ENCODE measurements at regions not wholly inside any gene's neighbourhood (a gene's known extent, or its start where the extent isn't known, plus 50 kb on each side); places are given as distances from the start of the nearest gene placed in this dataset.
"Not testable (repeated sequence)": the region's sequence is repeated elsewhere in the genome, so short reads cannot be mapped to it uniquely, and the experiment has no call there.

- DNase-seq (ENCODE audit: low read depth), result no peak
Measured at GRCh38 chr6:68159433-68159832, 475.6 kb upstream of the ADGRB3 start.

DNA sequence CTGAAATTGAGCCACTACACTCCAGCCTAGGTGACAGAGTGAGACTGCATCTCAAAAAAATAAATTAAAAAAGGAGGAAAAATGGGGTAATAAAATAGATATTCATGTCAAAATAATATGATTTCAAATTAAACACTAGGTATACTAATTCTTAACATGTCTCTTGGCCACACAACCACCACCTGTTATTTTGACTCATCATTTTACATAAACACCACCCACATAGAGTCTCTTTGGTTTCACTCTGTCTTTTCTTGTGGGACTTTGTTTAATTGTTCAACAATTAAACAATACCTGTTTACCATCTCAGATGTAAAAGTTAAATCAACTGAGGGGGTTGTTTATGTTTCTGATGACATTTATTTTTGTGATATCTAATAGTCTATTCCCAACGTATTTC is 476.8 kb upstream of the ADGRB3 start:
- peak; percentile 6 for DNase-seq (ENCODE audit: low read depth)

DNA sequence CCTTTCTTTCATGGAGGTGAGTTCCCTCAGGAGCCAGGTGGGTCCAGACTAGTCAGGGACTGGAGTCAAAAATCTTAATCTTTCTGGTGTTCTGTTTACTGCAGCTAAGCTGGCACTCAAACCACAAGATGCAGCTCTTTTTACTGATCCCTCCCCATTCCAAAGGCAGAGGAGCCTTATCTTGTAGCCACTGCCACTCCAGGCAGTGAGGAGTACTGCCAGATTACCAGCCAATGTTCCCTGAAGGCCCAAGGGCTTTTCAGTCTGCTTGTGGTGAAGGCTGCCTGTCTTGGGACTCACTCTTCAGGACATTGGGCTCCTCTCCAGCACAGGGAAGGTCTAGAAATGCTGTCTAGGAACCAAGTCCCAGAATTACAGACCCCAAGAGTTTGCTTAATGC is 490.4 kb upstream of the ADGRB3 start:
- DNase-seq (ENCODE audit: low read depth), result no peak

GRCh38 chr6:68141190-68141589 is 493.9 kb upstream of the ADGRB3 start:
- no peak for DNase-seq (ENCODE audit: low read depth)

DNA sequence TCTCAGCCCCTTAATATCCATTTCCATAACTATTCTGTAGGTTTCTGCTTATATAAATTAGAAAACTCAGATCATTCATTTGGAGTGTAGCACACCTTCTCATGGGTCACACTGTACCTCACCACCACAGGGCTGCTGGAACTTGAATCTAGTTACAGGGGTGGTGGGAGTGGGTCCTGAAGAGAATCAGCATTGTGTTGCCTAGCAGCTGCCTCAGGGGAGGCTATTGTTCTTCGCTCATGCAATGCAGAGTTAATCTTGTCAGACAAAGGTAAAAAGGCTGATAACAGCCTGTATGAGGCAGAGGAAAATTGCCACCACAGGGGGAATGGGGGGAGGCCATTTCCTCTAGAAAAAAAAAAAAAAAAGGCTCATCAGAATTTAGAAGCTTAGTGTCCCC is 496.0 kb upstream of the ADGRB3 start:
- no peak for DNase-seq (ENCODE audit: low read depth)

DNA sequence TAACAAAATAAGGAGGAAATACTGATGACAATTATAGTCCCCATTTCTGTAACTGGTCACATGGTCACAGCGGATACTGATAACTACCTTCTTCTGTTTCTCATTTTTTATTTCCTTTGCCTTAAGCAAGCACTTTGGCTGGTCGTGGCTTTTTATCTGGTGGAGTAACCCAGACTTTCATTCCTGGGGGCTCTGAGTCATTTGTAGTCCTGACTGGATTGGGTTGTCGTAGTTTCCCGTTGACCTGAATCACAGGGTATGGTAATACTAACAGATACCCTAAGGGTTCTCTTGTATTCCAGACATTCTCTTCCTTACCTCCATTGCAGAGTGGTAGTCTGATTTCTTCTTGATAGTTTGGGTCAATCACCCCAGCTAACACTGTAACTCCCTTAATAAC is 500.3 kb upstream of the ADGRB3 start:
- DNase-seq (ENCODE audit: low read depth), result no peak

DNA sequence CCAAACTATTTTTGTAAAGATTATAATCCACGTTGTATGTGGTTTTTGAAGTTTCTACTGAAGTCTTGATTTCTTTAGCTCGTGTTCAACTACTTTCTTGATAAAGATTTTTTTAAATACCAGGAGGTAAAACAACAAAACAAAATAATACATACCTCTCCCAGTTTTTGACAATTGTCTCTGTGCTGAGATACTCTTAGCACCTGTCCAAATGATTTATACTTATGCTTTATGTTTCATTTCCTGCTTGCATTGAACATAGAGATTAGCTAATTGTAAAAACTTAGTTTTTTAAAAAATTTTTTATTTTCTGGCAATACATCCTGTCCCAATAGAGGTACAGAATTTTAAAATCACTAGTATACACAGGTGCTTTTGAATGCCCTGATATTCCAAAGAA is 506.9 kb upstream of the ADGRB3 start:
- no peak for DNase-seq (ENCODE audit: low read depth)

DNA sequence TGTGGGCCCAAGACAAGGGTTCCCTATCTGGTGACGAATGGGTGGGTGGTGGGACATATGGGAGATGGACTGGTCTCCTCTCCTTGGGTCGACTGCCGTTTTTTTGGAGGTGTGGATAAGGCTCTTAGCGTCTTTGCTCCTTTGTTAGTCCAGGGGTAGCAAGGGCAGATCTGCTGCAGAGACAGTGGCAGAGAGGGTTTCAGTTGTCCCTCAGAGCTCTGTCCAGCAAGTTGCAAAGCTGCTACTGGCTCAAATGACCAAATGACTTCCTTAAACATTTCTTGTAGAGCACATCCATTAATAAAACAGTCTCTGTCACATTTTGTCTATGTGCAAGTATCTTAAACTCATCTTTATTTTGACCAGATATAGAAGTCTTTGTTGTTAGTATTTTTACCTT is 508.0 kb upstream of the ADGRB3 start:
- no peak for DNase-seq (ENCODE audit: low read depth)

- DNase-seq (ENCODE audit: low read depth), result no peak
Measured at GRCh38 chr6:68126089-68126749, 508.9 kb upstream of the ADGRB3 start.

DNA sequence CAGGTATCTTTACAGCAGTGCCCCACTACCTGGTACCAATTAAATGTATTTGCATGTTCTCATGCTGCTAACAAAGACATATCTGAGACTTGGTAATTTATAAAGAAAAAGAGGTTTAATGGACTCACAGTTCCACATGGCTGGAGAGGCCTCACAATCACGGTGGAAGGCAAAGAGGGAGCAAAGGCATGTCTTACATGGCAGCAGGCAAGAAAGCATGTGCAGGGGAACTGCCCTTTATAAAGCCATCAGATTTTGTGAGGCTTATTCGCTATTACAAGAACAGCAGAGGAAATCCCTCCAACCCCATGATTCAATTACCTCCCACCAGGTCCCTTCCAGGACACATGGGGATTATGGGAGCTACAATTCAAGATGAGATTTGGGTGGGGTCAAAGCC is 512.1 kb upstream of the ADGRB3 start:
- DNase-seq (ENCODE audit: low read depth), result not testable (repeated sequence)

DNA sequence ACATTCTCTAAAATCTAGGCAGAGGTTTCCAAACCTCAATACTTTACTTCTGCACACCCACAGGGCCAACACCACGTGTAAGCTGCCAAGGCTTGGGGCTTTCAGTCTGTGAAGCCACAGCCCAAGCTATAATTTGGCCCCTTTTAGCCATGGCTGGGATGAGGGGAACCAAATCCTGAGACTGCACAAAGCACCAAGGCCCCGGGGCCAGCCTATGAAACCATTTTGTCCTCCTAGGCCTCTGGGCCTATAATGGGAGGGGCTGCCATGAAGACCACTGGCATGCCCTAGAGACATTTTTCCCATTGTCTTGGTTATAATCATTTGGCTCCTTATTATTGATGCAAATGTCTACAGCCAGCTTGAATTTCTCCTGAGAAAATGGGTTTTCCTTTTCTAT is 513.0 kb upstream of the ADGRB3 start:
- DNase-seq (ENCODE audit: low read depth), result no peak

GRCh38 chr6:68120954-68121353 is 514.1 kb upstream of the ADGRB3 start:
- not testable (repeated sequence) for DNase-seq (ENCODE audit: low read depth)

DNA sequence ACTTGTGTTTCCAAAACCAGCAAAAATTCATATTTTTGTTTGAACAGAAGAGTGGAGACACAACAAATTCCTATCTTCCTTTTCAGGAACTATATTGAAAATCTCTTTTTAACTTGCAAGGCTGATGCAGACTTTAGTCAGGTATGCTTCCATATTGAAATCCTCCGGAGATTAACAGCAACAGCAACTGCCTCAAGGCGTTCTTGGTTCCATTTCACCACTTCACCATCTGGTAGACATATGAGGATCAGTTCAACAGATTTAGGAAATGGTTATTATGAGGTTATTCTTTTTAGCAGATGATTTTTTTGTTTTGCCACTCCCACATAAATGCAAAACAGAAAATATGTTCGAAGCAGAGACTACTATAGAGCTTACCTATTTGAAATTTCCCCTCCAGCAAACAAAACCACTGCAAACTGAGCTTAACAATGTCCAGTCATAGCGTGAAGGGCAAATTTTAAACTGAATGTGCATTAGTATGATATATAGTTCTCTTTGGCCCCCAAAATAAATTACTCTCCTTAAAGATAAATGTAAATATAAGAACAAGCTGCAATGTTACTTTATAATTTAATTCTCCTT is 520.5 kb upstream of the ADGRB3 start:
- DNase-seq (ENCODE audit: low read depth), result no peak

DNA sequence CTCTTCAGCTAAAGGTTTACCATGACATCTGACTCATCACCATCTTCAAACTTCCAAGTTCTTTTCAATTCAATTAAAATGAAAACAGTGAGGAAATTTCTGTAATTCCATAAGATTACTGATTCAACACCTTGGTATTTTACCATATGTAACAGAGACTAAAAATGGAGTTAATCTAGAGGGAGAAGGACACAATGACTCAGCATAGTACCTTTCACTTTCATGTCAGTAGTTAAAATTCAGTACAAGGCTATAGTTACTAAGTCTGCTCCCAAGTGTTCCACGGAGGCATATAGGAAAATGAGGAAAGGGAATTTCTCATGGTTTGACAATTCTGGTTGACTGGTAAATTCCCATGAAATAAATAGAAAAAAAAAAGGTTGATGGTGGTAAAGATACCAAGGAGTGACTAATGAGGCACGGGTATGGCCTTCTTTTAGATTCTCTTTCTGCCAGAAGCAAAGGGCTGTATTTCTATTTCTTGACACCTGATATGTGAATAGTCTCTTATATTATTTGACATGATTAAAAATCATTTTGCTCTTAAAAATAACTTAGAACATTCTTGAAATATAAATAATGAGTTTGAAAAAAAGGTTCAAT is 526.7 kb upstream of the ADGRB3 start:
- DNase-seq (ENCODE audit: low read depth), result no peak

DNA sequence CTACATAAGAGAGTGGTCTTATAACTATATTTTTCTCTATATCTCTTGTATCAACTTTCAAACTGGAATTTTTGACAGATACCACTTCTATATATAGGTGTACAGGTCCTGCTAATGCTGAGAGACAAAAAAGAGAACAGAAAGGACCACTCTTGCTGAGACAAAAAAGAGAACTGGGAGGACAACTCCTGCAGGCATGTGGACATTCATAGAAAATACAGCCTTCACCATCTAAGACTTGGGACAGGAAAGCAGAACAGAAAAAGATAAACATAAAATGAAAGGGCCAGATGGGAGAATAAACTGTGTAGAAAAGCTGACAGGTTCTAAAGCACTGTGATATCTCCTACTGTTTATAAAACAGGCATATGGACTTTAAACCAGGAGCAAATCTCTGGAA is 541.0 kb upstream of the ADGRB3 start:
- DNase-seq (ENCODE audit: low read depth), result no peak

- peak; percentile 49 for DNase-seq (ENCODE audit: low read depth)
Measured at GRCh38 chr6:68087399-68088133, 547.5 kb upstream of the ADGRB3 start.

GRCh38 chr6:68086199-68086598 is 548.9 kb upstream of the ADGRB3 start:
- DNase-seq (ENCODE audit: low read depth), result no peak

DNA sequence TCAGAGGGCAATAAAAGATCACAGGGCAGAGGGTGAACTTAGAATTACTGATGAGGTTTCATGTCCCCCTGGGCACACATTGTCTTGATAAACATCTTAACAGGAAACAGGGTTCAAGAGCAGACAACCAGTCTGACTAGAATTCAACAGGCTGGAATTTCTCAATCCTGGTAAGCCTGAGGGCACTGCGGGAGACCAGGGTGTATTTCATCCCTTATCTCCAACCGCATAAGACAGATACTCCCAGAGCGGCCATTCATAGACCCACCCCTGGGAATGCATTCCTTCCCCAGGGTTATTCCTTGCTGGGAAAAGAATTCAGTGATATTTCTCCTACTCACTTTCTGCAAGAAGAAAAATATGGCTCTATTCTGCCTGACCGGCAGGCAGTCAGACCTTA is 549.5 kb upstream of the ADGRB3 start:
- not testable (repeated sequence) for DNase-seq (ENCODE audit: low read depth)

GRCh38 chr6:68082086-68082485 is 553.0 kb upstream of the ADGRB3 start:
- DNase-seq (ENCODE audit: low read depth), result peak; percentile 14

DNA sequence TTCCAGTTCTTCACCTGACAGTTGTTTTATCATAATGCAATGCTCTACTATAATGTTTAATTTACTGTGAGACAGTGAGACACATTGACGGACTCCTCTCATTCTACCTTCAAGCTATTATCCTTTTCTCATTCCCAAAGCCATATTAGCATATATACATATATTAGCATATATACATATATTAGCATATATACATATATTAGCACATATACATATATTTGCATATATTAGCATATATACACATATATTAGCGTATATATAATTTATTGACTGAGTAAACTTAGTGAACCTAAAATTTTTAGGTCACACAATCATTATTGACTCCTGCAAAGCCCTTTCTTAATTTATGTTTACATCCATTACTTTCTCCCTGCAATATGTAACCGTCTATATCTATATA is 555.0 kb upstream of the ADGRB3 start:
- no peak for DNase-seq (ENCODE audit: low read depth)

- no peak for DNase-seq (ENCODE audit: low read depth)
Measured at GRCh38 chr6:68077661-68078060, 557.4 kb upstream of the ADGRB3 start.

GRCh38 chr6:68071740-68072139 is 563.3 kb upstream of the ADGRB3 start:
- no peak for DNase-seq (ENCODE audit: low read depth)
